ENCODE measurements at regions not wholly inside any gene's neighbourhood (a gene's known extent, or its start where the extent isn't known, plus 50 kb on each side); places are given as distances from the start of the nearest gene placed in this dataset.

- TF ChIP-seq ATF6 (CRISPR knock-in tag; IDR thresholded peaks at IDR 0.05): no peak
- TF ChIP-seq RBBP5 (IDR thresholded peaks at IDR 0.05; ENCODE audit: borderline replicate concordance, insufficient read depth, low read length, poor library complexity, severe bottlenecking): no peak
- no peak for TF ChIP-seq SMARCB1 (IDR thresholded peaks at IDR 0.05; ENCODE audit: insufficient read length, low read depth)
- no peak for TF ChIP-seq JUND (IDR thresholded peaks at IDR 0.05; ENCODE audit: borderline replicate concordance, low read depth, low read length)
- TF ChIP-seq JUND (tag; IDR thresholded peaks at IDR 0.05; ENCODE audit: borderline replicate concordance, low read depth, low read length): no peak
- no peak for TF ChIP-seq ARNT (IDR thresholded peaks at IDR 0.05)
- no peak for TF ChIP-seq KLF10 (CRISPR knock-in tag; IDR thresholded peaks at IDR 0.05)
- TF ChIP-seq FOXP1 (CRISPR knock-in tag; IDR thresholded peaks at IDR 0.05): no peak
- TF ChIP-seq CBFB (CRISPR knock-in tag; IDR thresholded peaks at IDR 0.05): no peak
- no peak for TF ChIP-seq SIX5 (IDR thresholded peaks at IDR 0.05; ENCODE audit: borderline replicate concordance in 1 of 2, insufficient read depth in 1 of 2, low read depth in 1 of 2, low read length in 2 of 2)
Observed at GRCh38 chr13:30088312-30088855, 219.0 kb downstream of the KATNAL1 start.
